ENCODE measurements at regions not wholly inside any gene's neighbourhood (a gene's known extent, or its start where the extent isn't known, plus 50 kb on each side); places are given as distances from the start of the nearest gene placed in this dataset.
A peak's percentile ranks its signal among the peaks of the same experiment; 100 is the strongest.

GRCh38 chr5:159833088-159833487 lies 83.2 kb upstream of the ADRA1B start:
- ChIA-PET CTCF (no interaction called here), RAD21 (ENCODE audit: unreplicated experiment) (no interaction called here), SMC1A (ENCODE audit: uncharacterized antibody, unreplicated experiment) (no interaction called here), POLR2A (no interaction called here)
- TF ChIP-seq ZNF592 (IDR thresholded peaks at IDR 0.05) (no peak), SUZ12 (IDR thresholded peaks at IDR 0.05; ENCODE audit: unreplicated experiment) (no peak), CHD1 (IDR thresholded peaks at IDR 0.05; ENCODE audit: low read depth, low read length) (no peak), TCF7 (IDR thresholded peaks at IDR 0.05; ENCODE audit: borderline replicate concordance) (no peak), SUPT20H (IDR thresholded peaks at IDR 0.05; ENCODE audit: borderline replicate concordance, control insufficient read depth, low read depth, low read length) (no peak)
- WGBS (ENCODE audit: insufficient coverage, insufficient replicate concordance, low lambda C conversion rate, missing lambda C conversion rate), result 6% methylated on average over 2 of the region's 2 CpGs
- Histone ChIP-seq H2AFZ (ENCODE audit: control insufficient read depth, low read depth, low read length) (no peak overlapping the region), H3K27me3 (replicated peaks in 1 of 2; ENCODE audit: control insufficient read depth in 2 of 2, insufficient read depth in 2 of 2, low read length in 1 of 2) (peaks cover 0 to 2% of the 10 kb centered on the region in 2 experiments; a peak in 1 of 4 replicates), H3K27ac (ENCODE audit: control insufficient read depth, insufficient read depth) (no peak overlapping the region), H3K4me3 (no peak overlapping the region), H3K9ac (ENCODE audit: control insufficient read depth, insufficient read depth, low read length) (no peak overlapping the region), H3K79me2 (ENCODE audit: control insufficient read depth, insufficient read depth, low read length) (no peaks in the 10 kb centered on the region), H4K20me1 (ENCODE audit: control insufficient read depth, insufficient read depth) (no peaks in the 10 kb centered on the region), H3K9me3 (replicated peaks; ENCODE audit: control insufficient read depth, insufficient read depth, low read length) (peaks cover 3% of the 10 kb centered on the region; the same call in 2 of the 3 replicates), H3K4me1 (ENCODE audit: control insufficient read depth, insufficient read depth, low read length) (no peaks in the 10 kb centered on the region), H3K4me2 (ENCODE audit: control insufficient read depth, insufficient read depth) (no peak overlapping the region), H3K36me3 (ENCODE audit: control insufficient read depth in 2 of 2, insufficient read depth in 2 of 2, low read length in 1 of 2) (no peaks in the 10 kb centered on the region)
- DNase-seq (ENCODE audit: low read depth, low spot score) (no peak), ATAC-seq (peak; percentile 38; the same call in 2 of the 3 replicates), FAIRE-seq (no peak)
- in situ Hi-C loops (cut with MboI) (no loop called here), intact Hi-C loops (cut with micrococcal nuclease; ENCODE audit: unreplicated experiment) (no loop called here)
- no TSS peak for BruUV-seq (replicated peaks)

Data from GM12878 (cell line).